Hematopoietic multipotent progenitor cell treated with erythropoietin and hydrocortisone succinate and interleukin-3 and kit ligand, for 6 days (in vitro differentiated cells): ENCODE measurements at regions not wholly inside any gene's neighbourhood (a gene's known extent, or its start where the extent isn't known, plus 50 kb on each side); places are given as distances from the start of the nearest gene placed in this dataset.

ENCODE experiments used
- DNase-seq: peaks from one replicate; pipeline ENCODE4 v3.0.0-alpha.2; 2015

GRCh38 chr4:129565214-129565613 lies 469.3 kb downstream of the C4orf33 start:
- DNase-seq = no peak

GRCh38 chr4:129570326-129570725 lies 474.4 kb downstream of the C4orf33 start:
- no peak for DNase-seq

- DNase-seq = no peak
Observed at GRCh38 chr4:129578336-129578735, 482.4 kb downstream of the C4orf33 start.

- DNase-seq = no peak
Observed at GRCh38 chr4:129581305-129581704, 485.4 kb downstream of the C4orf33 start.

GRCh38 chr4:129583868-129584267 lies 487.9 kb downstream of the C4orf33 start:
- peak; percentile 12 for DNase-seq

GRCh38 chr4:129598582-129598981 lies 502.6 kb downstream of the C4orf33 start:
- DNase-seq = no peak

GRCh38 chr4:129600898-129601297 lies 504.9 kb downstream of the C4orf33 start:
- no peak for DNase-seq

- no peak for DNase-seq
Observed at GRCh38 chr4:129602447-129602846, 506.5 kb downstream of the C4orf33 start.

GRCh38 chr4:129603241-129603931 lies 507.4 kb downstream of the C4orf33 start:
- peak; percentile 11 for DNase-seq

GRCh38 chr4:129604632-129605255 lies 508.8 kb downstream of the C4orf33 start:
- peak; percentile 10 for DNase-seq

GRCh38 chr4:129614611-129615010 lies 518.7 kb downstream of the C4orf33 start:
- no peak for DNase-seq

GRCh38 chr4:129622566-129622965 lies 526.6 kb downstream of the C4orf33 start:
- DNase-seq = no peak

- peak; percentile 71 for DNase-seq
Observed at GRCh38 chr4:129623233-129623875, 527.4 kb downstream of the C4orf33 start.

GRCh38 chr4:129641179-129641578 lies 545.2 kb downstream of the C4orf33 start:
- peak; percentile 73 for DNase-seq

GRCh38 chr4:129645461-129645860 lies 549.5 kb downstream of the C4orf33 start:
- no peak for DNase-seq

- no peak for DNase-seq
Observed at GRCh38 chr4:129668092-129668491, 572.1 kb downstream of the C4orf33 start.

GRCh38 chr4:129672941-129673340 lies 577.0 kb downstream of the C4orf33 start:
- DNase-seq = no peak

- no peak for DNase-seq
Observed at GRCh38 chr4:129675036-129675435, 579.1 kb downstream of the C4orf33 start.

GRCh38 chr4:129676934-129677333 lies 581.0 kb downstream of the C4orf33 start:
- DNase-seq = no peak

GRCh38 chr4:129682586-129682985 lies 586.6 kb downstream of the C4orf33 start:
- peak; percentile 3 for DNase-seq

GRCh38 chr4:129707949-129708348 lies 612.0 kb downstream of the C4orf33 start:
- DNase-seq = no peak

- no peak for DNase-seq
Observed at GRCh38 chr4:129708784-129709183, 612.8 kb downstream of the C4orf33 start.

- DNase-seq = no peak
Observed at GRCh38 chr4:129738175-129738574, 642.2 kb downstream of the C4orf33 start.

- DNase-seq = no peak
Observed at GRCh38 chr4:129747756-129748155, 651.8 kb downstream of the C4orf33 start.
